IPS-NIHi11 (cell line): ENCODE measurements at regions not wholly inside any gene's neighbourhood (a gene's known extent, or its start where the extent isn't known, plus 50 kb on each side); places are given as distances from the start of the nearest gene placed in this dataset.
"Not testable (repeated sequence)": the region's sequence is repeated elsewhere in the genome, so short reads cannot be mapped to it uniquely, and the experiment has no call there.

Experiments
- DNase-seq: peaks from one replicate; pipeline ENCODE4 v3.0.0; 2012; ENCODE audit warnings: mixed read lengths, low spot score

DNA sequence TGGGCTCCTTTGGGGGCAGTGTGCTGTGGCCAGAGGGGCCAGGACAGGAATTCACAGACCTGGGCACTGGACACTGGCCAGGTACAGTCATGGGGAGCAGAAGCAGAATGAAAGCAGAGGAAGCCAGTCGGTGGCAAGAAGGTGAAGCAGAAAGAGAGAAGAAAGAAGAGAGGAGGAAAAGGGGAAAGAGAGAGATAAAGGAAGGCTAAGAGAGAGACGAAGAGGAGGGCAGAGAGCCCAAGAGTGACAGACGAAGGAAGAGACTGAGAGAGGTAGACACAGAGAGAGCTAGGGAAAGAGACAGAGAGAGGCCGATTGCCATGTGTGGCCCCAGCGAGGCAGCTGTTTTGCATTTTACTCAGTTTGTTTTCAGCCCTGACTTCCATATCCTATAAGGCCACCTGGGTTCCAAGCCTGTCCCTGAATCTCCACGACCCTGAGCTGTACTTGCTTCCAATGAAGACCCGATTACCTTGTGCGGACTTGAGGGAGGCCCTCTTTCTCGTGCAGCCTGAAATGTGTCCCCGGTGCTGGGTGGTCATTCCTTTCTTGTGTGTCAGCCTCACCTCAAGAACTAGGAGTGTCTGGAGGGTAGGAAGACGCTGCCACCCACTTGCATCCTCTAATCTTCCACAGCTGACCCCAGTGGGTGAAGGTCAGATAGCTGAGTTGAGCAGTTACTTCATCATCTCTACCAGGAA, 73.9 kb downstream of the LSM3 start:
- no peak for DNase-seq

DNA sequence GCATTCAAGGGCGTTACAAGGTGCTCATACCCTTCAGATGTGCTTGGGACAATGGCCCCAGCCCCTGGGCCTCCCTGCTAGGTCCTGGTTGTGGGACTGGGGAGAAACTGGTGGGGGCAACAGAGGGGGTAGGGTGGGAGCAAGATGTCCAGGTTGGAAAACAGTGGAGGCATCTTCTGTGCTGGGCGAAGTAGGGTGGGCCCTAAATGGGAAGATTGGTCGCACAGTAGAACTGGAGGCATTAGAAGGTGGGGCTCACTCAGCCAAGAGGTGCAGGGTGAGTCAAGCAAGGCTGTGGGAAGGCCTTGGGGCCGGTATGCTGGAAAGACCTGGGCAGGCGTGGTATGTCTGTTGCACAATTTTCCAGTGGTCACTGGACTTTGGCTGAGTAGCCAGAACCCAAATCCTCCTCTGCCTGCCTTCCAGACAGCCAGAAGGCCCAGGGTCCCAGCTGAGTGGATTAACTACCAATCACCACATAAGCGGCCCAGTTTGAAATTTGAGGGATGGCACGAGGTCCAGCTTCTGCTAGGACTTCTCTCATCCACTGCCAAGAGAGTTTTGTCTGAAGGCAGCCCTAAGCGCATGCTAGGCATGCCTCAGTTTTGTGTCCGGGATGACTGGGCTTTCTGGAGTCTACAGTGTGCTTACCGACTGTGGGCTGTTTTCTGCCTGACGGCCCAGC, 74.5 kb downstream of the LSM3 start:
- no peak for DNase-seq

DNA sequence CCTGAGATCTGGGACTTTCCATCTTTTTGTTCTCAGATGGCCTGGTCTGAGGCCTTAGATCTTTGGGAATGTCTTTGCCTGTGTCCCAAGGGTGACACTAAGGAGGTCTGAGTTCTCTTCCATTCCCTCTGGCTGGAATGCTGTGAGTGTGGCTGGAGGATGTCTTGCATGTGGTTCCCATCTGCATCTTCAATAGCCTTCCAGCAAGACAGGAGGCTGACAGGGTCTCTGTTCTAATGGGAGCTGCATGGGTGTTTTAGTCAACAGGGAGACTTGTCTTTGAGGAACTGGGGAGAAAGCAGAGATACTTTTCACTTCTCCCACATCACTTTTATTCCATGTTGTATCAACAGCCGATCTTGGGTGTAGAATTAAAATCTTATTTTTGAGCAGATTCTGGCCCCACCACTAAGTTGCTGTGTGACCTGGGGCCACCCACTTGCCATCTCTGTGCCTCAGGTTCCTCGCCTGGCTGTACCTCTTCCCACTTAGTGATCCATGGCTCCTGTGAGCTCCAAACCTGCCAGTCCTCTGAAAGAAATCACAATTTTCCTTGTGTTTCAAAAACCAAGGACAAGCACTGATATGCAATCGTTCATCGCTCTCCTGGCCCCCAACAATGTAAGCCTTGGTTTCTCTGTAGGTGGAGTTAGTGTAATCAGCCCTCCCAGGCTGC, 75.2 kb downstream of the LSM3 start:
- DNase-seq, result no peak

DNA sequence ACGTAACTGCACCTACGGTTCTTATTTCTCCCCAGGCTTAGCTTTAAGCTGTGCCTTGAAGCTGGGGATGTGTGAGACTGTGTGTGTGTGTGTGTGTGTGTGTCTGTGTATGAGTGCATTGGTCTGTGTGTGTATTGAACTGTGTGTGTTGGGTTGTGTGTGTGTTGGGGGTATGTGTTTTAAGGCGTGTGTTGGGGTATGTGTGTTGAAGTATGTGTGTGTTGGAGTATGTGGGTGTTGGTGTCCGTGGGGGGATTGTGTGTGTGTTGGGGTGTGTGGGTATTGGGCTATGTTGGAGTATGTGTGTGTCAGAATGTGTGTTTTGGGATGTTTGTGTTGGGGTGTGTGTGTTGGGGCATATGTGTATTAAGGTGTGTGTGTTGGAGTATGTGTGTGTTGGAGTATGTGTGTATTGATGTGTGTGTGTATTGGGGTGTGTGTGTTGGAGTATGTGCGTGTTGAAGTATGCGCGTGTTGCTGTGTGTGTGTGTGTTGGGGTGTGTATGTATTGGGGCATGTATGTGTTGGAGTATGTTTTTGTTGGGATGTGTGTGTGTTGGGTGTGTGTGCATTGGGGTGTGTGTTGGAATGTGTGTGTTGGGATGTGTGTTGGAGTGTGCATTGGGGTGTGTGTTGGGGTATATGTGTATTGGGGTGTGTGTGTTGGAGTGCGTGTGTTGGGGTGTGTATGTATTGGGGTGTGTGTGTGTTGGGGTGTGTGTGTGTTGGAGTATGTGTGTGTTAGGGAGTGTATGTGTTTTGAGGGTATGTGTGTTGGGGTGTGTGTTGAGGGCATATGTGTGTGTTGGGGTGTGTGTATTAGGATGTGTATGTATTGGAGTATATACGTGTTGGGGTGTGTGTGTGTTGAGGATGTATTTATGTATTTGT, 76.4 kb downstream of the LSM3 start:
- DNase-seq, result no peak

DNA sequence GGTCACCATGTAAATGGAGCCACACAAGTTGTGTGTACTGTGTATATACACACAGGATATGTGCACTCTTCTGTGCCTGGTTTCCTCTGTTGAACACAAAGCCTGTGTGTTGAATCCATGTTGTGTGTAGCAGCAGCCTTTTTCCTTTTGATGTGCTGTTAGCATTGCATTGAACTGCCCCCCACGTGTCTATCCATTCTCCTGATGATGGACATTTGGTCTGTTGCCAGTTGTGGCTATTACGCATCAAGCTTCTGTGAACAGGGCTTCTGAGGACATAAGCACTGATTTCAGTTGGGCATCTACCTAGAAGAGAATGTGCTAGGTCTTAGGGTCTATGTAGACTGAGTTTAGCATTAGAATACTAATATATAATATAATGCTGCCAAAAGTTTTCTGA, 77.4 kb downstream of the LSM3 start:
- DNase-seq, result no peak

DNA sequence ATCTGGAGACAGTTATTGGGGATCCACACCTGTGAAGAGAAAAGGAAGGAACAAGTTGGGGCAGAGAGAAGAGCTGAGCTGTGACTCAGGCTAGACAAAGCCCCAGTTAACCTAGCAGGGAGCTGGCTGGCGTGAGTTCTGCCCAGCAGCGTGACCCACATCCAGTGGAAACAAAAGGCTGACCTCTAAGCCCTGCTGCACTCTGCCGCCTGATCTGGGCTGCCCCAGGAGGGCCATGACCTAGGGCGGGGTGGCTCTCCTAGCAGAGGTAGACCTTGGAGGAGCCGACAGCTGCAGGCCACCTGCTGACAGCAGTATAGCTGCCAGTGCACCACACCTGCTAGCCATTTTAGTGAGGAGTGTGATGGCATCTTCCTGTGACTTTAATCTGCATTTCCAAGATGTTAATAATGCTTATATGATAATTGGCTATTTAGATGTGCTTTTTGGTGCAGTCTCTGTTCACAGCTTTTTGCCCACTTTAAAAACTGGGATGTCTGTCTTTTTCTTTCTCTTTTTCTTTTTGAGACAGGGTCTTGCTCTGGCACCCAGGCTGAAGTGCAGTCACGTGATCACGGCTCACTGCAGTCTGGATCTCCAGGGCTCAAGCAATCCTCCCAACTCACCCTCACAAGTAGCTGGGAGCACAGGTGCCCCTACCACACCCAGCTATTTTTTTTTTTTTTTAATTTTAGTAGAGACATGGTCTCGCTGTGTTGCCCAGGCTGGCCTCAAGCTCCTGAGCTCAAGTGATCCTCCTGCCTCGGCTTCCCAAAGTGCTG, 78.1 kb downstream of the LSM3 start:
- peak; percentile 70 for DNase-seq

DNA sequence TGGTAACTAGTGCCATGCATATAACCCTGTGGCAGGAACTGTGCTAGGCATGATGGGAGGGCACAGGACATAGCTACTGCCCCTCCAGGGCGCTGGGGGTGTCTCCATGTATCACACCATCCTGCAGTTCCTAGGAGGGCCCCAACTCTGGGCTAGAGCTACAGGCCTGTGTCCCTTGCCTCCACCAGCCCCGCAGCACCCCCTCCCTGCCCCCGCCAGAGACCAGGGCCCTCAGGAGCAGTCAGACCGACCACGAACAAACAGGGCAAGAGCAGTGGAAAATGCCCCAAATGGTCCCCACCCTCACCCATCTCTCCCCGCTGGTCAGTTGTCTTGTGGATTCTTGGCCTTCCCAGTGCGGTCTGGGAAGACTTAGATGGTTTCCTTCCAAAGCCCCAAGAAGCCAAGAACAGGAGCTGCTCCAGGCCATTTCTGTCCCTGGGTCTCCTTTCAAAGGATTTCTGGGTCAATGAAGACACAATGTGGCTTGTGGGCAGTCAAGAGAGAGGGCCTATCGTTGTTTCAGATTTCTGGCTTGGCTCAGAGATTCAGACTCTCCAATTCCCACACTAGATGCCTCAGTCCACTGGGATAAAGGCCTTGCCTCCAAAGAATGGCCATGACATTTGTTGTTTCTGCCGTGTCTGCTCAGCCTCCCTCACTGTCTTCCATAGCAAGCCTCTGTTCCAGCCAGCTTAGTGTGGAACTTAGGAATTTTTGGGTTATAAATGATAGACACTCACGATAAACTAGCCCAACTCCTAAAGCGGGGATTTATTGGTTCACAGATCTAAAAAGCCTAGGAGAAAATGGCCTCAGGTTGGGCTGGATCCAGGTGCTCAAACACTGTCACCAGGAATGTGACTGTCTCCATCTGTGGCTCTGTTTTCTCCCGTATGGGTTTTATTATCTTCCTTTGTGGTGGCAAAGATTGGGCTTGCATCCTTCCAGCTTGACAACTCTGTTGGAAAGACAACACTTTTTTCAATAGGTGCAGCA, 80.6 kb downstream of the LSM3 start:
- no peak for DNase-seq

DNA sequence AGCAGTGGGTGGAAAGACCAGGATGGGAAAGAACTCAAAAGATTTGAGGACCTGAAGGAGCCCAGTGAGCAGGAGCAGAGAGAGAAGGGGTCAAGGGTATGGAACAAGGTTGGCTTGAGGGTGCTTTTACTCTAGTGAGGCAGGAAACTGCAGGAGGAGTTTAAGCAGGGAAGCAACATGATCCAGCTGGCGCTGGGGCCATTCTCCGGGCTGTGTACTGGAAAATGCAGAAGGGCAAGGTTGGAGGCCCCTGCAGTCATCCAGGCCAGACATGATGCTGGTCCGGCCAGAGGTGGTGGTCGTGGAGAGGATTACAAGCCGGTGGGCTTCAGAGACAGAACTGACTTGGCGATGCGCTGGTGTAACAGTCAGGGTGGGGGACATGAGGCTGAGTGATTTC, 81.8 kb downstream of the LSM3 start:
- DNase-seq, result no peak

DNA sequence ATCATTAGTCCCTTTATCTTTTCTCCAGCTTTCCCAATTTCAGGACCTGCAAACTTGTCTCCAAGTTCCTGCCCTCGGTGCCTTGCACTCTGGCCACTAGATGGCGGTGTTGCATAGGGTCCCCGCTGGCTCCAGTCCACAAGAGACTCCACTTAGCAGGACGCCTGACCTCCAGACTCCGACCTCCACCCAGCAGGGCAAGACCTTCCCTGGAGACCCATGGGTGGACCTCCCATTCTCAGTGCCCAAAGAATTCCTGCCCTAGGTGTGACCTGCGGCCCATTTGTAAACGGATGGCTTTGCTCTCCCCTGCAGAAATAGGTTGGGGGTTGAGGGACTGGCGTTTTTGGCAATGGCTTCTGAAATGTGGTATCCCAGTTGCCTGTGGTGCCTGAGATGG, 82.6 kb downstream of the LSM3 start:
- peak; percentile 93 for DNase-seq

DNA sequence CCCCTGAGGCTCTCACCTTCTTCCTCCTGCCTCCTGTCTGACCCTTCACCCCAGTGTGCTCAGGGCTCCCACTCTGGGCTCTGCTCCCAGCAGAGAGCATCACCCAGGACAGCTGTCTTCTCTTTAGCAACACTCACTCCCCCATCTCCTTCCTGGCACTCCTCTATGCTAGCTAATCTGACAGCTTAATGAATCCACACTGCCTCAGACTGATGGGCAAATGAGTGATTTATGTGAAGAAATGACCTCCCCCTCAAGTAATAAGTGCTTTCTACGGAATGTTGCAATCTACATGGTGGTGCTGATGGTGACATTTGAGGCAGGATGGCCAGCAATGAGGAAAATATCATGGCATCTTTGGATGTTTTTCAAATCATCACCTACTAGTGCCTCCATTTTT, 83.6 kb downstream of the LSM3 start:
- no peak for DNase-seq

DNA sequence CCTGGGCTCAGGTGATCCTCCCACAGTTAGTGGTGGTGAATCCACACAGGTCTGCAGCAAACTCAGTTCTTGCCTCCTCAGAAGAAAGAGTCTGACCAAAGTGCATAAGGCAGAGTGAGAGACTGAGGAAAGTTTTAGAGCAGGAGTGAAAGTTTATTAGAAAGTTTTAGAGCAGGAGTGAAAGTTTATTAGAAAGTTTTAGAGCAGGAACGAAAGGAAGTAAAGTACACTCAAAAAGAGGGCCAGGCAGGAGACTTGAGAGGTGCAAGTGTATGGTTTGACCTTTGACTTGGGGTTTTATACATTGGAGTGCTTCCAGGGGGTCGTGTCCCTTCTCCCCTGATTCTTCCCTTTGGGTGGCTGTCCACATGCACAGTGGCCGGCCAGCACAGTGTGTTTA, 84.2 kb downstream of the LSM3 start:
- no peak for DNase-seq

DNA sequence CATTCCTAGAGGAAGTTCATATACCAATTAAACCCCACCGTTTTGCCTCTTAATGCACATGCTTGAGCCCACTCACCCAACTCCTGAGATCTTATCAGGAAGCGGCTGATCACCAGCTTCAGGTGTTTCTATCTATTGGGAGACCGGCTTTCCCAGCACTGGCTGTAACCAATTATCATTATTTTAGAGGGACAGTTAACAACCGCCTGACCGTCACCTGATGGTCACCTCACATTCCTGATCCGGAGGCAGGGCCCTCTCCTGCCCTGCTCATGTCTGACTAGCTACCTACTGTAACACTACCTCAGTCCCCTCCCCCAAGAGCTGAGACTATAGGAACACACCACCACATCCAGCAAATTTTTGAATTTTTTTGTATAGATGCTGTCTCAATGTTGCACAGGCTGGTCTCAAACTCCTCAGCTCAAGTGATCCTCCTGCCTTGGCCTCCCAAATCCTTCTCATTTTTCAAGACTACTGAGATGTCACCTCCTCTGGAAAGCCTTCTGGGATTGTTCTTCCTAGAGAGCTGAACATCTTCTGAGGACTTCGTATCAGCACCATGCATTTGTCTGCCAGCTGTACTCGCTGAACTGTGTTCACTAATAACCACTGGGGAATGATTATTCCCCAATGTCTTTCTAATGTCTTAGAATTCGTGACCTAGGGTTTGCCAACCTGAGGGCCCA, 84.8 kb downstream of the LSM3 start:
- no peak for DNase-seq

DNA sequence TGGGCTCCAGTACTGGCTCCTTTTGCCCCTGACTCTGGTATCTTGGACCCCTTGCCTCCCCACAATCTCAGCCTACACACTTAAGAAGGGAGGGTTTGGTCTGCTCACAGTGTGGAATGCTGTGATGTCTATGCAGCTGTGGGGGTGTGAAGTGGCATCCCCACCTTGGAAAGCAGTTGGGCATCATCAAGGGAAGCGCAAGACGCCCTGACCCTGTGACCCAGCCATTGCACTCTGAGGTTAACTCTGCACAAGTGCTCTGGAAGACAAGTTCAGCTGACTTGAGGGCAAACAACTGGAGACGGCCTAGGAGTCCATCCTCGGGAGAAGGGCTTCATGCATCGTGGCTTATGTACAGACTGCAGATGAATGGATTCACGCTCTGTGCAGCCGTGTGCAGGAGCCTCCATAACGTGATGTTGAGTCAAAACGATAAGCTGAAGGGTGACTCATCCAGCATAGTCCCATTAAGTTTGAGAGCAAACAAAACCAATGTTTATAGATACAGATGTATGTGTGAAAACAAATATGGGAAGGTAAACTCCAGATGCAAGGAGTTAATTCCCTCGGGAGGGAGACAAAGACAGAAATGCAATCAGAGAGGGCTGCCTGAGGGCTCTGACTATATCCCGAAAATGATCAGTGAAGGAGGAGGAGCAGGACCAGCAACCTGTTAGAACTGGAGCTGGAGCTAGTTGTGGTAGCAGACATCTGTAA, 86.8 kb downstream of the LSM3 start:
- no peak for DNase-seq

DNA sequence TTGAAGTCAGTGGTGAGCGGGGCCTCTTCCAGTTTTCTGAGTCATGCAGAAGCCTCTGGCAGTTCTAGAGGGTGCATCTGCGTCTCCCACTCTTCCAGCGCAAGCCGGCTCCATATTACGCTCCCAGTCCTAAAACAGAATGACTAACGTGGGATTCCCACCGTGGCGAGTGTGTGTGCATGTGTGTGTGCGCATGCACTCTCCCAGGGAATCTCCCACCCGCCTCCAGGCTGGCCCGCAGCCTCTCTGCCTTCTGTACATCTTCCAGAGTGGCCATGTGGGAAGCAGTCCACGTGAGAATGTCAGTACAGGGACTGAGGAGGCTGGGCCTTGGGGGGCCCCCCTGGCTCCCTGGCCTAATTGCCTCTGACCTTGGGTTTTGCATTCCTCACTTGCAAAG, 87.7 kb downstream of the LSM3 start:
- DNase-seq, result no peak

DNA sequence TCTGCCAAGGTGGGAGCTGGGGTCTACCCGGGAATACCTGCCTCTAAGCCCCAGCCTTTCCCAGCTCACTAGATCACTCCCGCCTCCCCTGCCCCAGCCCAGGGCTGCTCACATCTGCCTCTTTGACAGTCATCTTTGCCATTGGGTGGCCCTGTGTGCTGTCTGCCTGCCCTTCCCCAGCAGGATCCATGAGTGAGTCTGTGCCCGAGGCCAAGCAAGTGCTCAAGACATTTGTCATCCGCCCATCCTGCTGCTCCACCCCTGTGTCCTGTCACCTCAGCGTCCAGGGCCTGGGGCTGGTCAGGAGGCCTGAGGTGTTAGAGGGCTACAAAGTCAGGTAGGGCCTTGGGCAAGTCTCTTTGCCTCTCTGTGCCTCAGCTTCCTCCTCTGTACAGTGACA, 89.4 kb downstream of the LSM3 start:
- DNase-seq, result no peak

DNA sequence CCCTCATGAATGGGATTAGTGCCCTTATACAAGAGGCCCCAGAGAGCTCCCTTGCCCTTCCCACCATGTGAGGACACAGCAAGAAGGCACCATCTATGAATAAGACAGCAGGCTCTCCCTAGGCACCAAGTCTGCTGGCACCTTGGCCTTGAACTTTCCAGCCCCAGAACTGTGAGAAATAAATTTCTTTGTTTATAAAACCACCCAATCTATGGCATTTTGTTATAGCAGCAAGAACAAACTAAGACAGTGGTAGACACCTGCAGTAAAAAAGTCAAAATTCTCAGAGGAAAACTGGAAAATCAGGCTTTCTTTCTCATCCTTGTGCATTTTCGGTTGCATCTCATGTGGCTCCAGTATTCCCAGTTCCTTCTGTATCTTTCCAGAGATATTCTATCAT, 90.3 kb downstream of the LSM3 start:
- no peak for DNase-seq

DNA sequence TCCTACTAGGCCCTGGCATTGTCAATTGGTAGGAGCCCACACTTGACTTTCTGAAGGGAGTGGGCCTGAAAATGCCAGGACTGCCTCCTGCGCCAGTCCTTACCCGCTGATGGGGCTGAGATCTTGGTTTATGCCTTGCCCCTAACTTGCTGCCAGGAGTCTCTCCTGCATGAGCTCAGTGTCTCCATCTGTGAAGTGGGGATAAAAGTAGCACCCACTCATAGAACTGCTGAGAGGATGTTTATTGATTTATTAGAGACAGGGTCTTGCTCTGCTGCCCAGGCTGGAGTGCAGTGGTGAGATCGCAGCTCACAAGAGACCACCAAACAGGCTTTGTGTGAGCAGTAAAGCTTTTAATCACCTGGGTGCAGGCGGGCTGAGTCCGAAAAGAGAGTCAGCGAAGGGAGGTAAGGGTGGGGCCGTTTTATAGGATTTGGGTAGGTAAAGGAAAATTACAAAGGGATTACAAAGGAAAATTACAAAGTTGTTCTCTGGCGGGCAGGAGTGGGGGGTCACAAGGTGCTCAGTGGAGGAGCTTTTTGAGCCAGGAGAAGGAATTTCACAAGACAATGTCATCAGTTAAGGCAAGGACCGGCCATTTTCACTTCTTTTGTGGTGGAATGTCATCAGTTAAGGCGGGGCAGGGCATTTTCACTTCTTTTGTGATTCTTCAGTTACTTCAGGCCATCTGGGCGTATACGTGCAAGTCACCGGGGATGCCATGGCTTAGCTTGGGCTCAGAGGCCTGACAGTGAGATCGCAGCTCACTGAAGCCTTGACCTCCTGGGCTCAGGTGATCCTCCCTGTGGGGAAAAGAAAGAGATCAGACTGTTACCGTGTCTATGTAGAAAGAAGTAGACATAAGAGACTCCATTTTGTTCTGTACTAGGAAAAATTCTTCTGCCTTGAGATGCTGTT, 93.7 kb downstream of the LSM3 start:
- DNase-seq, result not testable (repeated sequence)
